ENCODE measurements at regions not wholly inside any gene's neighbourhood (a gene's known extent, or its start where the extent isn't known, plus 50 kb on each side); places are given as distances from the start of the nearest gene placed in this dataset.
A peak's percentile ranks its signal among the peaks of the same experiment; 100 is the strongest.
"Not testable (repeated sequence)": the region's sequence is repeated elsewhere in the genome, so short reads cannot be mapped to it uniquely, and the experiment has no call there.

GRCh38 chr11:69950120-69950519, 128.0 kb upstream of the ANO1 start:
- DNase-seq = no peak

DNA sequence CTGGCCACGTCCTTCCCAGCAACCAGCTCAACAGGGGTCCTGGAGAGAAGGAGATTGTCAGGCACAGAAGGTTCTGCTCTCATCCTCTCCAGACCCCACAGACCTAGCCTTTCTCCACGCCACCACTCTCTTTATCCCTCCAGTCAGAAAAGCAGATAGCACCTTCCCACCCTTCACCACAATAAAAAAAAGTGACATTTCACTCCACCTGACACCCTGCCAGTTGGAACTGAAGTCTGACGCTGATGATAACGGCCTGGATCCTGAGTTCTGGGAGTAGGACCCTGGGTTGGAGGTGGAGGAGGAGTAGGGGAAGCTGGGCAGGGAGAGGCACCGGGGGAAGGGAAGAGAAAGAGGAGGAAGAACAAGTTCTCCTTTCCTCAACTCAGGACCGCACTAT, 127.5 kb upstream of the ANO1 start:
- DNase-seq = no peak

DNA sequence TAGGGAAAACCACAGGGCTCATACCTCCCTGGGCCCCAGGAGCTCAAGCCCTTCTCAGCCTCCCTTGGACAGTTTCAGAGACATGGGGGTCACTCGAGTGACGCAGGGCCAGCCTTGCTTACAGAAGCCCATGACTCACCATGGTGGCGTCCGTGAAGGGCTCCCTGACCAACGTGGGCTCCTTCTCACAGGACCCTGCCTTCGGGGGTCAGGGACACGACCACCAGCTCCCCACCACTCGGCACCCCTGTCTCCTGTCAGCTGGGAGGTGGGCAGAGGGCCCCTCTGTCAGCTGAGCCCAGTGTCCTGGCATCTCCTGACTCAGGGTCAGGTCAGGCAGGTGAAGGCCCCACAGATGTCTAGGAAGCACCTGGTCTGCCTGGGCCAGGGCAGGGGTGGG, 126.3 kb upstream of the ANO1 start:
- DNase-seq = no peak

DNA sequence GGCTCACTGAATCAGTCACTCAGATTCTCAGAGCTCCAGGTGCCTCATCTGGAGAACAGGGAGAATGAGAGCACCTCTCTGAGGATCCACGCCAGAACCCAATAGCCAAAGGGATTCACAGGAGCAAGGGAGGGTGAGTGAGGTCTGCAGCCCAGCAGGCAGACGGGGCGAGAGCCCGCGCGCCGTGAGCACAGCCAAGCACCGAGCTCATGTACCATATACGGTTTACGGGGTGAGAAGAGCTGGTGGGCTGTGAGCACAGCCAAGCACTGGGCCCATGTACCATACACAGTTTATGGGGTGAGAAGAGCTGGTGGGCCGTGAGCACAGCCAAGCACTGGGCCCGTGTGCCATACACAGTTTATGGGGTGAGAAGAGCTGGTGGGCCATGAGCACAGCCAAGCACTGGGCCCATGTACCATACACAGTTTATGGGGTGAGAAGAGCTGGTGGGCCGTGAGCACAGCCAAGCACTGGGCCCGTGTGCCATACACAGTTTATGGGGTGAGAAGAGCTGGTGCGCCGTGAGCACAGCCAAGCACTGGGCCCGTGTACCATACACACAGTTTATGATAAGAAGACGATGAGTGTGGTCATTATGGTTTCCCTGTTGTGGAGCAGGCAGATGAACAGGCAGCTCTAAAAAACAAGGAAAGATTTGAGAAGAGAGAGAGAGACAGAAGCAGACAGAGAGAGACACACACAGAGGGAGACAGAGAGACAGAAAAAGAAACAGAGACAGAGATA, 125.7 kb upstream of the ANO1 start:
- not testable (repeated sequence) for DNase-seq

- no peak for DNase-seq
Observed at GRCh38 chr11:69953356-69953755, 124.8 kb upstream of the ANO1 start.

- DNase-seq = no peak
Observed at GRCh38 chr11:69954756-69955155, 123.4 kb upstream of the ANO1 start.

DNA sequence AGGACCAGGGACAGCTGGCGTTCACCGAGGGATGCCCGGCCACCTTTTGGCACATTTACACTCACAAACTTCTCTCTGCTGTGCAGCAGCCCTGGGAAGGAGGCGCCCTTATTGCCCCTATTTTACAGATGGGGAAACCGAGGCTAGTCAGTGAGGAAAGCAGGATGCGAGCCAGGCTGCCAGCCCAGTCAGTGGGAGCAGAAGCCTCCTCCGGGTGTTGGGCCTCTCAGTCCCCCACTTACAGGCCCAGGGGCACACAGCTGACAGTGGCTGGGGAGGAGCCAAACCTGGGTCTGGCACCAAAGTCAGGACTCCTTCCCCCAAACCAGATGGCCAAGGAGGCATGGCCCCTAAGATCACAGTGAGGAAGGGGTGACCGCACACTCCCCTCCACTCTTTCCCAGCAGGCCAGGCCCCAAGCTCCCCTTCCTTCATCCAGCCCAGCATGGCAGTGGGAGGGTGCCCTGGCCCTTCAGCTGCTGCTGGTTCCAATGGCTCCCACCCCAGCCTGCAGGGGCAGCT, 121.4 kb upstream of the ANO1 start:
- DNase-seq = no peak

- no peak for DNase-seq
Observed at GRCh38 chr11:69957849-69958248, 120.3 kb upstream of the ANO1 start.

- no peak for DNase-seq
Observed at GRCh38 chr11:69958308-69958707, 119.8 kb upstream of the ANO1 start.

DNA sequence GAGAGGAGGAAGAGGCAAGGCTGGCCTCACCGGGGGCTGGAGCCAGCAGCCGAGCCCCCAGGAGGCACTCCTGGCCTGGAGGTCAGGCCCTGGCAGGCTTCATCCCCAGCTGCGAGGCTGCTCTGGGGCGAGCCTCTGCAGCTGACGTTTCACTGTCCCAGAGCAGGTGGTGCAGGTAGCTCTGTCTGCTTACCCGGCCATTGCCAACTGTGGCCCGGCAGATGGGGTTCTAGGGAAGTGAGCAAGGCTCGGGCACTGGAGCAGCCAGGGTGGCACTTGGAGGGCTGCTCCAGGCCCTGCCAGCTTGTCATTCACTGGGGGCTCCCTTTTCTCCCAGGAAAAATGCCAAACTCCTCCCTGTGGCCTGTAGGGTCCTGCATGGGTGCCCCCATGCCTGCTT, 118.7 kb upstream of the ANO1 start:
- no peak for DNase-seq

DNA sequence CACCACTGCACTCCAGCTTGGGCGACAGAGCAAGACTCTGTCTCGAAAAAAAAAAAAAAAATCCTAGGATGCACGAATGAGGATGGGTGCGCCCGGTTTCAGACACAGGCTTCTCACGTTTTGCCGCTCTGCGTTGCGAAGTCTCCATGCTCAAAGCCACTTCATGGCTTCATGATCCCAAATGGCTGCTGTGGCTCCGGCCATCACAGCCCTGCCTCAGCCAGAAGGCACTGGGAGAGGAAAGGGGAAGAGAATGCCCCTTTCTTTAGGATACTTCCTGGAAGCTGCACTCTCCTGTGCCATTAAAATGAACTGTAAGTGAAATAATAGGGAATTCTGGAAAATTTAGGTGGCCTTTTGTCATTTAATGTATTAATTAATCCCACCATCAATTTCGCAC, 116.4 kb upstream of the ANO1 start:
- no peak for DNase-seq

DNA sequence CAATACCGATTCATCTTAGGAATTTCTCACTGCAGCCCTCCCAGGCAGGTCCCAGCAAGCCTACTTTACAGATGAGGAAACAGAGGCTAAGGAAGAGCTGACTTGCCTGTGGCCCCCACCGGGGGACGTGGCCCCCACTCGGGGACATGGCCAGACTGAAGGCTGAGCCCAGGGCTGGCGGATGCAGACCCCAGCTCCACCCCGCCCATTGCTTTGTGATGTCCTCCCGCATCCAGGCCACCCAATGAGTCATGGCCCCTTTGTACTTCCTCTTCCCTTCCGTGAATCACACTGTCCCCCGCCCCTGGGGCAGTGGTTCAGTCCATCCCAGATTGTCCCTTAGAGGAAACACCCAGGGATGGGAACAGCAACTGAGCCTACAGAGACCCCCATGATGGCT, 116.0 kb upstream of the ANO1 start:
- no peak for DNase-seq

DNA sequence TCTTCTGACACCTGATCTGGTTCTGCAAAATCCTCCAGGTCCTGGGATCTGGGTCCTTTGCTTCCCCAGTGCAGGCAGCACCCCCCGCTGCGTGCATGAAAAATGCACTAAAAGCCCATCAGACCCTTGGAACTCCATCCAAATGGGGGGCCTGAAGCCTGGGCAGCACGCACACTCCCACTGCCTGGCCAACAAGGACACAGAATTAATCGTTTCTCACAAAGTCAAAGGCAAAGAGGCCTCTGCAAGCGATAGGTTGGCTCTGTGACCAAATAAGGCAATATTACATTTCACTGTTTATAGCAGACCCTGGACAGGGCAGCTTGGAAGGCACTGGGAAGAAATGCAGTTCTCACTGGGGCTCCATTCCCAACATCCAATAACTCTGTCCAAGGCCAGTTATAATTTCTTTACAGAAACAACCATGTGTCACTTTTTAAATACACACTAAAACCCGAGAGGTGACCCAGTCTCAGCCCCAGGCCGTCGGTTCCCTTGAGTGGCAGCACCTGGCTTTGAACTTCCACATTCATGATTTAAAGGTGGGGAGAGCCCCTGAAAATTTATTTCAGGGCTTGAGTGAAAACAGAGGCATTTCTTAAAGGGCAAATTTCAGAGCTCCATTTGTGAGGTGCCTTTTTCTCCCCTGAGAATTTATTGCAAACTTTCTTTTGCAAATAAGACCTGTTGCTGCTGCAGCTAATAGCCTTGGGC, 114.4 kb upstream of the ANO1 start:
- DNase-seq = peak; percentile 45 to 49

DNA sequence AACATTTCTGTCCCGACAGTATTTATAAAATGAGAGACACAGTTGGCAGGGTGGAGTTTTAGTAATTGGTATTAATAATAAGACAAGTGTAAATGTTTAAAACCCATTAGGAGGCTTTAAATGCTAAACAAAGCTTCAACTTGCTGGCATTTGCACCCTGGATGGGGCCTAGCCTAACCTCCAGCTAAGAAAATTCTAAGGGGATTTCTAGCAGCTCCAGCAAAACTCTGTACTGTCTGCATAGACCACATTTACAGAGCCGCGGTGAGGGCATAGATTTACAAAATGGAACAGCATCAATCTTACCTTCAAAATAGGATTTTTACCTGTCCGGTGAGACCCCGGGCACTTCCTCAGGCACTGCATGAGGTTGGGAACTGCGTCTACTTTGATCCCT, 113.9 kb upstream of the ANO1 start:
- no peak for DNase-seq

GRCh38 chr11:69965821-69966582, 112.1 kb upstream of the ANO1 start:
- DNase-seq = no peak

DNA sequence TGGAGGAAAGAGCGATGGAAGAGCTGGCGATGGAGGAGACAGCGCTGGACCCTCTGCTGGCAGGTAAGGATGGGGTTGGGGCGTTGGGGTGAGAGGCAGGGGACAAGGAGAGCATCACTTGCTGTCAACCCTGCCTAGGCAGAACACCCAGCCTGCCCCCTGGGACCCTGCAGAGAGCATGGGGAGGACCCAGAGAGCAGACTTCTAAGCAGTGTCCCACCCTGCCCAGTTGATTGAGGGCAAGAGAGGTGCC, 111.6 kb upstream of the ANO1 start:
- DNase-seq = no peak

DNA sequence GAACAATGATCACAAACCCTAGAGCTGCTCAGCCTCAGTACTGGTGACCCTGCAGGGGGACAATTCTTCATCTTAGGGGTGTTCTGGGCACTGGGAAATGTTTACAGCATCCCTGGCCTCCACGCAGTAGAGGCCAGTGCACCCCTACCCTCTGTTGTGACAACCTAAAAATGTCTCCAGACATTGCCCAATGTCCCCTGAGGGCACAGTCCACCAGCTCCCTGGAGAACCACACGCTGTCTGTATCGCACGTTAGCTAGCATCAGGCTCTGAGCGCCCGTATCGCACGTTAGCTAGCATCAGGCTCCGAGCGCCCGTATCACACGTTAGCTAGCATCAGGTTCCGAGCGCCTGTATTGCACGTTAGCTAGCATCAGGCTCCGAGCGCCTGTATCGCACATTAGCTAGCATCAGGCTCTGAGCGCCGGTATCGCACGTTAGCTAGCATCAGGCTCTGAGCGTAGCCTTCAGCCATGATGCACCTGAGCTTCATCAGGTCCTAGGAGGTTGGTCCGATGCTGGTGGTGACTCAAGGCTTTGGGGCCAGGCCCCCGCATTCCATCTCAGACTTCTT, 111.1 kb upstream of the ANO1 start:
- DNase-seq = no peak

GRCh38 chr11:69967484-69967883, 110.6 kb upstream of the ANO1 start:
- DNase-seq = no peak

DNA sequence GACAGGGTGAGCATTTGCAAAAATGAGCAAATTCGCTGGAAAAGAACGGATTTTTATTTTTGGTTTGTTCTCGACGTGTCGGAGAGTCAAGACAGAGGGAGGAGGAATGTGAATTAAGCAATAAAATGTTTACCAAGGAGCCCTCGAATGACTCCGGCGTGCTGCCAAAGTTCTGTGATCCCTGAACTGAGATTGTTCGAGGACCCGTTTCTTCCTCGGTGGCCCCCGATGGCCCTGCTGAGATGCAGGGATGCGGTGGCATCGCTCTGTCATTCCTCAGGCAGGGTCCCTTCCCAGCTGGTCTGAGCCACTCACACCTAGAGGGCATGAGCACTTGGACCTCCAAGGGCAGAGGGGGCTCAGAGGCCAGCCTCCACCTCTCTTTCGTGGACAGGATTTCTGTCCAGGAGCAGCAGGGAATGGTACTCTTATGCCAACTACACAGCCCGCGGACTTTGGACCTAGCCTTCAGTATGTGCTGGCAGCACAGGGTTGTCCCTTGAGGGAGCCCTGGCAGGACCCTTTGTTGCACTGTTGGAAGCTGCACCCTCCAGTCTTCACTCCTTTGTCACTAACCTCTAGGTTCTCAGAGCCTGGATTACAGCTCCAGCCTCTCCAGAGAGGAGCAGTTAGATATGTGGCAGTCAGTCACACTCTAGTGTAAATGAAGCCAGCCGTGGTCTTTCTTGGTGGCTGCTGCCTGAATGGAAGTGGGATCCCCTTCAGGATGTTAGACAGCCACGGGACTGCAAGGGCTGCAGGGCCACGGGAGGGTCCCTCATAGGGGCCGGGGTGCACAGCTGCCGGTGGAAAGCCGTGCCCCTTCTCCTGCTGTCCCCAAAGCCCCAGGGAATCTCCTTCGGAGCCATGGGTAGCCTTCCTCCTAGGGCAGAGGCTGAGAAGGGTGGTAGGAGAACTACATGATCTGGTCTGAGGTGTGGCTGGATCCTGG, 109.4 kb upstream of the ANO1 start:
- DNase-seq = peak; percentile 77 to 85

DNA sequence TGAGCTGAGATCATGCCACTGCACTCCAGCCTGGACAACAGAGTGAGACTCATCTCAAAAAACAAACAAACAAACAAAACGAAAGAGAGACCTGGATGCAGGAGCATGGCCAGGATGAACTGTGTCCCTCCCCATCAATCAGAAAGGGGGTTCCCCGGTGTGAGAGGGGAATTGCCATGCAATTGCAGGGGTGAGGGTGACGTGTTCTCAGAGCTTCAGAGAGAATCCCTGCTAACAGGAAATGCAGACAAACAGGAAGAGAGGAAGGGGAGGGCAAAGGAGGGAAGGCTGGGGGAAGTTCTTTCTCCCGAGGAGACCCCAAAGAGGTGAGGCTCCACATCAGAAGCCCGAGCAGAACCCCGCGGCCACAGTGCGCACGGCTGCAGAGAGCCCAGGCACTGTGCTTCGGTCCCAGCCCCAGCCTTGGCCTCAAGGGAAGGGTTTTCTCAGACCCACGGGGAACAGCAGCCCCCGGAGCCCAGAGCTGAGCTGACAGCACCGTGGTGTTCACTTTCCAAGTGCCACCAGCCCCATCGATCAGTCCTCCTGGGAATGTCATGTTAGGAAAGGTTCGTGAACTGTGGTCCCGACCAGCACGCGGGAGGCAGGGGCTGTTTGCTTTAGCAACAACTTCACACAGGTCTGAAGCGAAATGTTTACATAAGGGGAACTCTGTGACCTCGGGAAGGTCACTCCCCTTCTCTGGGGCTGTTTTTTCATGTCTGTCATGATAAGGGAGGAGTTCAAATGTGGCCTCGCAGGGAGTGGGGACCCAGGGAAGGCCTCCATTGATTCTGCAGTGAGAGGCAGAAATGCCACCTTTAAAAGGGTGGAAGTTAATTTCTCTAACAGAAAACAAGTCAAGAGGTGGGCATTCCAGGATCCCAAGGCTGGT, 108.0 kb upstream of the ANO1 start:
- DNase-seq = no peak

Data from right lung (tissue), 2 donors.